NCI-H226 (cell line): ENCODE measurements at regions not wholly inside any gene's neighbourhood (a gene's known extent, or its start where the extent isn't known, plus 50 kb on each side); places are given as distances from the start of the nearest gene placed in this dataset.
"Not testable (repeated sequence)": the region's sequence is repeated elsewhere in the genome, so short reads cannot be mapped to it uniquely, and the experiment has no call there.

Experiments used
- DNase-seq: peaks from one replicate; pipeline ENCODE4 v3.0.0-alpha.2; 2015

DNA sequence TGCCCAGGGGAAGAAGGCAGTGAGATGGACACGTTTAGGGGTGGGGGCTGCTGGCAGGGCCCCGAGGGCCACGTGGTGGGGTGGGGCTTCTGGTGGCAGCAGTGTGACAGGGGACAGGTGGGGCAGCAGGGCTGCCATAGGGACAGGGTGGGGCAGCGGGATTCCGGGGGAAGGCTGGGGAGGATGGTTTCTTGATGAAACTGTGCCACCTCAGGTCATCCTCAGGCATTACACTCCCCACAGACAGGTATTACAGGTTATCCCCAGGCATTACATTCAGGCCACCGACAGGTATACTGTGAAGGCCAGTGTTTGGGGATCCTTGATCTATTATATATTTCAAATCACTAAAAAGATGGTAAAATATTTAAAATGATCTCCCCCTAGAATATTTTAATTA, 432.1 kb upstream of the TSPY4 start:
- DNase-seq = no peak

DNA sequence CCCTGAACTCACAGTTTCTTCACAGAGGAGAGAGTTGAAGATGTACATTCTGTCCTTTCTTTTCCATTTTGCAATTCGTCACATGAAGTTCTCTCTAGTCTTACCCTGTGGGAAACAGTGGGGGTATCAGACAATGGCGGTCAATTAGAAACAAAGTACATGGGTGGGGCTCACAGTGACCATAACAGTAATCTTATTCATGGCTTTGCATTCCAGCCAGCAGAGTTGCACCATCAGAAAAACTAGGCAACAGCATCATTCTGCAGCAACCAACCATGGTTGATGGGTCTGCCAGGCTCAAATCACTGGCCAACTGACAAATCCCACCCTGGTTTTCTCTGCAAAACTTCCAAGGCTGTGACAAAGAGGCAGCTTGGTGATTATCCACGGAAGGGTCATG, 414.7 kb upstream of the TSPY4 start:
- DNase-seq = not testable (repeated sequence)
